NCI-H345 treated with DMSO at 0.1 percent for 48 hours (cell line): ENCODE measurements at regions not wholly inside any gene's neighbourhood (a gene's known extent, or its start where the extent isn't known, plus 50 kb on each side); places are given as distances from the start of the nearest gene placed in this dataset.

Experiments used
- DNase-seq: peaks from one replicate; lab custom pipeline; 2025; ENCODE audit not compliant: unreplicated experiment; lab: John Stamatoyannopoulos, UW

DNA sequence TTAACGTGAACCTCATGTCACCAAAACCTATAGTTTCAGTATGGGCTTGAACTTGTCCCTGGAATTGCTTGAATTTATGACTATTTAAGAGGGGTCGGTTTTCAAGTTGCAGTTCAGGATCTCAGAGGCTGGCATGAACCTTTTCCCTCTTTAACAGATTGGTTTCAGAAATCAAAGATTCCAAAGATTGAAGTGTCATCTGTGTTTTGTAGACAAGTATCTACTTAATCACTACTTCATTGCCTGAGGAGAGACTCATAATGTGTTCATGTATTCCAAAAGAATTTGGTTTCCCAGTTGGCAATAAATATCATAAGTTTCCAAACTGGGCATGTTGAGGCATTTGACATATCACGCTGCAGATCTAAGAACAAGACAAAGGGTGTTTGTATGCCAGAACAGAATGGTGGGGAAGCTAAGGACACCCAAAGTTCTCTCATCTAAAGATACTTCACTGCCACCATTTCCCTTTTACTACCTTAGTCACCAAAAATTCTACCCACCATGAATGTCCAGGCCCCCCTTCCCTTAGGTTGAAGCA is 199.5 kb downstream of the NUAK1 start:
- no peak for DNase-seq

DNA sequence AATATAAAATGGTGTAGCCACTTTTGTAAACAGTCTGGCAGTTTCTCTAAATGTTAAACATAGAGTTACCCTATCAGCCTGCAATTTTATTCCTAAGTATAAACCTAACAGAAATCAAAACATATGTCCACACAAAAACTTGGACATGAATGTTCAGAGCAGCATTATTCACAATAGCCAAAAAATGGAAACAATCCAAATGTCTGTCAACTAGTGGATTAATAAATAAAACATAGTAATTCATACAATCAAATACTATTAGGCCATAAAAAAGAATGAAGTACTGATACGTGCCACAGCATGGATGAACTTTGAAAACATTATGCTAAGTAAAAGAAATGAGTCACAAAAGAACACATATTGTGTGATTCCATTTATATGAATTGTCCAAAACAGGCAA is 196.5 kb downstream of the NUAK1 start:
- DNase-seq: no peak

GRCh38 chr12:105943525-105943924 is 195.2 kb downstream of the NUAK1 start:
- no peak for DNase-seq

DNA sequence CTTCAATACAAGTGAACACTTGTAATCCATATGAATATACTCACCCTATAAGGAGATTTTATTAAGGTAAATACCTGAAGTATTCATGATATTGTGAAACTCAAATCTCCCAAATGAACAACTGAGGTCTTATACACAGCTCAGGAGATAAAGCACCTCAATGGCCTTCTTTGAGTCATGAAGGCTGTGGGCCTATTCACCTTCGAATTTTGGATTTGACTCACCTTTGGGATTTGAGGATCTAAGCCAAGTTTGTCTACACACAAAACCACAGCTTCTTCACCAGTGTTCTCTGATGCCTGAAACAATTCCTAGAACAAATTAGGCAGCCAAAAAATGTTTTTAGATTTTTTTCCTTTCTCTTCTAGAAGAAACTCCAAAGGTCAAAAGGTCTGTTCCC is 194.1 kb downstream of the NUAK1 start:
- no peak for DNase-seq

DNA sequence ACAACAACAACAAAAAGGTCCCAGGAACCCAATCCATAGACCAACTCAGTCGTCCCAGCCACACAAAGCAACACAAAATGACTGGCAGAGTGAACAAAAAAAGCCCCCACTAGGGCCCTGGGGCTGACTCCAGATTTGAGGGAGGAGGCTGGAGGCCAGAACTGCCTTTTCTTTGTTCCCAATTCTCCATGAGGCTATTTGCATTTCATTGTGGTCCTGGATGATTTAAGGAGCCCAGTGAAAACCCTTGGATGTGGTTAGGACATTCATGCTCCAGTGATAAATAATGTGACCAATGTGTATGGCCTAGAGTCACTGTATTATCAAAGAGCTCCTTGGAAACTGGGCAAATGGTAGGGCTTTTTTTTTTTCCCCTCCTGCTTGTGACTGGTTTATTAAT is 192.9 kb downstream of the NUAK1 start:
- no peak for DNase-seq

DNA sequence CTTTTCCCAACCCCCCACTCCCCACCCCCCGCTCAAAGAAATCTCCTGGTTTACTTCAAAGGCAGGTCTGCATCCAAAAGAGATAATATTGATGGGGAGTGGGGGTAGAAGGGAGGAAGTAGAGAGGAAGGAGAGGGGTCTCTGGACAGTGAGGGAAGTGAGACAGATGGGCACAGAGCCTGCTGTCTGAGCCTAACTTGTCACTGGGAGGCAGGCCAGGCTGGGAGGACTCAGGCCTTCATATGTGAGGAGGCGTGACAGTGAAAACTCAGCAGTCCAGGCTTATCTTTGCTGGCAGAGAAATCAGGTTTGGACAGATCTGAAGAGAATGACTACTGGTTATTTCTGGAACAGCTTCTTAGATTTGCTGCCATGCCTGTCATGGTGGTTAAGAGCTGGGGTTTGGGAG is 192.3 kb downstream of the NUAK1 start:
- no peak for DNase-seq

DNA sequence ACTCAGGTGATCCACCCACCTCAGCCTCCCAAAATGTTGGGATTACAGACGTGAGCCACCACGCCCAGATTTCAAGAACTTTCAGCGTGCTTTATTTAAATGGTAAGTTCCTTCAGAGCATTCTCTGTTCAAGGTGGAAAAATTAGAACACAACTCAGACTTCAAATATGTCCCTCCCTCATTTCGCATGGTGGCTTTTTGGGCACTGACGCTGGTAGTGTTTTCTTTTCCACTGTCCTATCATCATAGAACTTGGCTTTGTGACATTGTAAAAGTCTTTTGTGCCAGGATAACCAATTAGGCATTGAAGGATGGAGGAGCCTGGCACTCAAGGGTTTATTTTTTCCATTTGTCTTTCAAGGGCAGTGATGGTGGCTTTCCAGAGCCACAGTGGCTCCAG is 190.8 kb downstream of the NUAK1 start:
- no peak for DNase-seq

- DNase-seq: no peak
These were observed 190.4 kb downstream of the NUAK1 start for GRCh38 chr12:105948331-105948730.

DNA sequence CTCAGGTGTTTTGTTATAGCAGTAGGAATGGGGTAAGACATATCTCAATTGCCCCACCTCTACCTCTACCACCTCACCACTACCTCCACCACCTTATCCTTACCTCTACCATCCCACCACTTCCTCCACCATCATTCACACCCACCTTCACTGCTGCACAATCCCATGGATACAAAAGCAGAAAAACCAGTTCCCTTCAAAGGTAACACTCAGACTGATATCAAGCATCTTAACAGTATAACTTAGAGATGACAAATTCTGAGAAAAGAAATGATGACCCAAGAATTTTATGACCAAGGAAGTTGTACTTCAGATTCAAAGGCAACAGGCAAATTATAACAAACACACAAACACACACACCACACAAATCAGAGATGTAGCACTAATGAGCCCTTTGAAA is 189.4 kb downstream of the NUAK1 start:
- DNase-seq: no peak

- DNase-seq: no peak
These were observed 187.0 kb downstream of the NUAK1 start for GRCh38 chr12:105951732-105952131.

- DNase-seq: no peak
These were observed 183.5 kb downstream of the NUAK1 start for GRCh38 chr12:105954951-105955931.

- no peak for DNase-seq
These were observed 182.8 kb downstream of the NUAK1 start for GRCh38 chr12:105955976-105956375.

DNA sequence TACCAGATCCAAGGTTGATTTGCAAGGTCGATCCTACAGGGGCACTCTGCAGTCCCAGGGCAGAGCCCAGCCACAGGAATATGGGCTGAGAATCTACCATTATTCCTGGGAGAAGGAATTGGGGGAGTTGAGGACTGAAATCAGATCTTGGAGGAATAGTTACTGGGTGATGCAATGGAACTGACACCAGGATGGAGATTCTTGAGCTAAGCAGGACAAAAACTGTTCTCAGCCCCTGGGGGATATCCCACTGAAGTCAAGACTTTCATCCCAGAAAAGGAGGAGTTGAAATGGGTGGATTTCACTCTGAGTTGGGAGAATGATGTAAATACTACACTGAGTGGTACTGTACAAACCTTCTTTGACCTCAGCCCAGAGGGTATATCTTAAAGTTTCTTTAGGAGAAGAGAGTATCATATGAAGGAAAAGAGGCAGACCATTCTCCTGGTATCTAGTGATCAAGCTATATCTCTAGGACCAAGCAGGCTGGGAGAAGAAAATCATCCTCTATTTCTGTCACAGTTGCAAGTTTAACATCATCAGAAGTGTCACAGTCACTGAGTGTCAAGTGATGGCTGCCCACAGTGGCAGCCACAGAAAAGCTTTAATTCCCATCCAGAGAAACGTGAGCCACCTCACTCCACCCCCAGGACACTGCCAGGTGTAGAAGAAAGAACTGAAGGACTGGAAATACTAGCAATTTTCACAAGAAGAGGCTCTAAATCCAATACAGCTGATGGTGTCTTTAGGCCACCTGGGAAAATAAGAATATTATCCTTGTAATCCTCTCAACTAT is 181.9 kb downstream of the NUAK1 start:
- DNase-seq: no peak

DNA sequence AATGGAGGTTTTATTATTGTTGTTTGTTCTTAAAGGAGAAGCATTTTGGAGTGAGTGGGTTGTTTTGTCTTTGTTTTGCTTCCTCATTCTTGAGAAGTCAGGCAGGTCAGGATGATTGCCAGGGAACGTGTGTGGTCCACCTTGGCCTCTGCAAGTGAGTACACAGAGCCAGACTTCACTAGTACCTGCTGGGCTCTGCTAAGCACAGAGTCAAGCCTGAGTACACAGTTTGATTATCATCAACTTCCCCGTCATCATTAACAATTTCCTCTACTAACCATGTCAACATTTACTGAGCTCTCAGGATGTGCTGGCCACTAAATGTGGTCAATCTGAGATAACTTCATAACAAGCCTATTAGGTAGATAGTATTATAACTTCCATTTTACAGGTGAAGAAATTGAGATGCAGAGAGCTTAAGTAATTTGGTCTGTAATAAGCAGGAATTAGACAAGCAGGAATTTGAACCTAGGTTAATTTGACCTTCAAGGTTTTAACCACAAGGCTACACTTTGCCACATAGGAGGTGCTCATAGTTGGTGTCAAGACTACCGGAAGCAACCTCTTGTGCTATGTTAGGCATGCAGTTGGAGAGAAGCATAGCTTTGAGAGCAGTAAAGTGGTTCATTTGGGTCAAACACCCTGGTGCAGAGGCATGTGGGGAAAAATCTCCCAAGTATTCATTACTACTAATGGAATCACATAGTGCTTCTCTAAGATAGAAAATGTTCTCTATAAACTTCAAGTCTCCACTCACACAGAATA is 178.3 kb downstream of the NUAK1 start:
- no peak for DNase-seq

DNA sequence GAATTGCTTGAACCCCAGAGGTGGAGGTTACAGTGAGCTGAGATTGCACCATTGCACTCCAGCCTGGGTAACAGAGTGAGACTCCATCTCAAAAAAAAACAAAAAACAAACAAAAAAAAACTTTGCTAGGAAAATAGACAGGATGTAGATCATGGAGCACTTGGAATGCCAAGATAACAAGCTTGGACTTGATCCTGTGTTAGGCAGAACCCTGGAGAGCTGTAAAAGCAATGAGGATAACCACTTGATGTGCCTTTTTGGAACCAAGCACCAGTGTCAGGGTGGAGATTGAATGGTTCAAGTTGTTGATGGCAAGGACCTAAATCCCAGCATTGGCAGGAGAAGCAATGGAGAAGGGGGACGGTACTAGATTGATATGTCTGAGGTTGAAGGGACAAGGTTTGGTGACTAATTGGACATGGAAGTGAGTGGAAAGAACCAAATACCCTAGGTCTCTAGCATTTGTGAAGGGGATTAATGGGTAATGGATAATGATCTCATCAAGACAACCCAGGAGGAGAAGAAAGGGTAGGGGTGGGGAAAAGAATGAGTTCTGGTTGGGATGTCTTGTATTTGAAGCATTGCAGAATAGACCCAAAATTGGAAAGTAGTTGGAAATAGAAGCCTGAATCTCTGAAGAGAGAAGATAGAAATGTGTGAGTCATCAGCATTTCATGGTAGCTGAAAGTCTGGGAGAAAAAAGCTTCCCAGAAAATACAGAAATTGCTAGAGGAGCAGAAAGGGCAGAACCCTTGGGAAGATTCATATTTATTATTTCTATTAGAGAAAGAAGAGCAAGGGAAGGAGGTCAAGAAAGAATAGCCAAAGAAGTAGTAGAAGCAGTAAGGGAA is 176.7 kb downstream of the NUAK1 start:
- DNase-seq: no peak

DNA sequence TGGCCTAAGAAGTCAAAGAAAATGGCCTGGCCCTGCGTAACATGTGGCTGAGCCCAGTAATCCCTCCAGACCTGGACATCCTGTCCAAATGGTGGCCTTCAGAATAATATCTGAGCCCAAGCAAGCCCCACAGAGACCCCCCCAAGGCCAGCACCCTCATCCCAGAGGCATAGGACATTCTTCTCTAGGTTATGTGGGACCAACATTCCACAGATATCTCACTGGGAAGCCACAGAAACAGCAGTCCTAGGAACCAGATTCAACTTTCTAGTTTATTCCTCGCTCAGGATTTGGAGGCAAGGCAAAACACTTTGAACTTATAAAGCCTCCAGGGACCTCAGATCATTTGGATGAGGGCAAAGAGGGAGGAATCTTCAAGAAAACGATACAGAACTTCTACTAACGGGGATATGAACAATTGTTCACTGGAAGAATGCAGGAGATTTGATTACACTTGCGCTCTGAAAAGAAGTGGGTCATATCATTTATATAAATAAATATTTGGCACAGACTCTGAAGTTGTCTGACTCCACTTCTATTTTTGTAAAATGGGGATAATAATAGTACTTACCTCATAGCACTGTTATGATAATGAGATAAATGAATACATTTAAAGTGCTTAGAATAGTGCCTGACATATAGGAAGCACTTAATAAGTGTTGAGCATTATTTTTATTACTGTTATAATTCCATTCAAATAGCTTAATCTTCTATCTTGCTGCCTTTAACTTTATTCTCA is 171.5 kb downstream of the NUAK1 start:
- no peak for DNase-seq

DNA sequence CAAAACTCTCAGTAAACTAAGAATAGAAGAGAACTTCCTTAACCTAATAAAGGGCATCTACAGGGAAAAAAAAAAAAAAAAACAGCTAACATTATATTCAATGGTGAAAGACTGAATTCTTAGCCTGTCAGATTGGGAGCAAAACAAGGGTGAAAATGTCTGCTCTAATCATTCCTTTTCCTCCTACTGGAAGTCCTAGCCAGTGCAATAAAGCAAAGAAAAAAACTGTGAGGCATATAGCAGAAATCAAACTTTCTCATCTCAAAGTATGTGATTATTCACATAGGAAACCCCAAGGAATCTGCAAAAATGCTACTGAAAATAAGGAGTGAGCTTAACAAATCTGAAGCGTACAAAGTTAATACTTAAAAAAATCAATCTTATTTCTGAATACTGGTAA is 170.7 kb downstream of the NUAK1 start:
- DNase-seq: no peak

DNA sequence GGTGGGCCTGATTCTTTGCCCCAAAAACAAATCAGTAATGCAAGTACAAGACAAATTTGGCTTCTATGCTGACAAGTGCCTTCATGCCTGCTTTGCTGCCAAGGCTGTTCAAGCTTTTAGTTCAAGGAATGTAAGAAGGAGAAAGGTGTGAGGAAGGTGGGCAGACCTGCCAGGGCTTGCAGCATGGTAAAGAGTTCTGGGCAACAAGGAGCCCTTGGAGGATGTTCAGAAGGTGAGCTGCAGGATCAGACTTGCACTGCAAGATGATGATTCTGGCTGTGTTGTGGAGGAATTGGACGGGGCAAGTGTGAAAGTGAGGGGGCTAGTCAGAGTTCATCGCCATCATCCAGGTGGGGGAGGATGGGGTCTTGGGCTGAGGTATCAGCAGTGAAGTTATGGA is 167.9 kb downstream of the NUAK1 start:
- DNase-seq: no peak

GRCh38 chr12:105974738-105975137 is 164.0 kb downstream of the NUAK1 start:
- no peak for DNase-seq
